NCI-H1436 treated with DMSO at 0.1 percent for 48 hours (cell line): ENCODE measurements at regions not wholly inside any gene's neighbourhood (a gene's known extent, or its start where the extent isn't known, plus 50 kb on each side); places are given as distances from the start of the nearest gene placed in this dataset.

ENCODE experiments used
- DNase-seq: peaks from one replicate; lab custom pipeline; 2025; lab: John Stamatoyannopoulos, UW

GRCh38 chr13:26932465-26932864 lies 171.9 kb upstream of the GPR12 start:
- no peak for DNase-seq

GRCh38 chr13:26929971-26930730 lies 169.6 kb upstream of the GPR12 start:
- DNase-seq = no peak

DNA sequence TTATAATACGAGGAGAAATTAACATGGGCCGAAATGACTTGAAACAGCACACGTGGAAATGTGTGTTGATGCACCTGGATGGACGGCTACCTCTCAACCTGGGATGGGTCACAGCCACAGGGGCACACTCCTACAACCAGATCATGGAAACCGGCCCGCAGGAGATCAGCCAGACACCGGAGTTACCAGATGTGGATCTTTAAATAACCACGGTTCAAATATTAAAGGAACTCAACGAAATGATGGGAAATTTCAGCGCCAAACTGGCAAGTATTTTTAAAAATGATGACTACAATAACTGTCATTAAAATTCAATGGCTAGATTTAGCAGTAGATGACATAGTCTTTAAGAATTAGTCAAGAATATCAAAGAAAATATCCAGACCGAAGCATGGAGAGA lies 166.9 kb upstream of the GPR12 start:
- no peak for DNase-seq

- DNase-seq = no peak
Observed at GRCh38 chr13:26926371-26926770, 165.8 kb upstream of the GPR12 start.

GRCh38 chr13:26923824-26924605 lies 163.4 kb upstream of the GPR12 start:
- no peak for DNase-seq

DNA sequence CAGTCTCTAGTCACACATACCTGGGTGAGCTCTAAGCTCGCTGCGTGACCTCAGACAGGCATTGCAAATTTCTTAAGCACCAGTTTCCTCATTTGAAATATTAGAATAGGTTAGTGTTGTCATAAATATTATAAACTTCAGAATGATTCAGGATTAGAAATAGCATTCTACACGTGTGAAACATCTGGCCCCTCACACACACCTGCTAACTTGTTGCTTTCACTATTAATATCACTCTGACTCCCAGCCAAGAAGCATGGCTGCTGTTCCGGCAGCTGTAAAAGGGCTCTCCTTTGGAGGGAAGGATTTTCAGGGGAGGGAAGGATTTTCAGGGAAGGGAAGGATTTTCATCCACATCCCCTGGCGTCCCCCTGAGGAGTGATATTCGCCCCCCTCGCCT lies 161.3 kb upstream of the GPR12 start:
- no peak for DNase-seq

DNA sequence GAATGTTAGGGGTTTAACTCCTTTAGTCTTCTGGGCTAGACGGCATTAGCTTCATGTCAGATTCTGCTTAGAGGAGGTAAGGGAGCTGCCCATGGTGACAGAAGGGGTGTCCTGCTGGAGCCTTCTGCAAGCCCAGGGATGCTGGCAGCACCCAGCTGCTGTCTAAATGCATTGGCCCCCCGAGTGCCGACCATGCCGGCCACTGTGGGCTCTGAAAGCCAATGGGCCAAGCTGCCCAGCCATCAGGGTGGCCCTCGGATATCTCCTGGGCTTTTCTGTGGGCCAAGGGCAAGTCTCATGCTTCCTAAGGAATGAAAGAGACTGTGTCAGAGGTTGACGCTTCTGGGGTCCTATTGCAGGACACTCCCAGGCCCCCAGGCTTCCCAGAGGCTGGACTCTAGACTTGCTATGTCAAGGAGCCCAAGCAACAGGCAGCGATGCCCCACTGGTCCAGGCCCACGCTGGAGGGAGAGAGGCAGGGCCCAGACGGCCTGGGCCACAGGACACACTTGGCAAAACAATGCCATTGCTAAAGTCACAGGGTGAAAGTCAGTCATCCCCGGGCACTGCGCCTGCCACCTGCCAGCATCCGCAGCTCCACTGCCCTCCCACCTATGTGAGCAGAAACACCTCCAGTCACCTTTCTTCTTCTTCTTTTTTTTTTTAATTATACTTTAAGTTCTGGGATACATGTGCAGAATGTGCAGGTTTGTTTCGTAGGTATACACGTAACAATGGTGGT lies 160.2 kb upstream of the GPR12 start:
- no peak for DNase-seq

DNA sequence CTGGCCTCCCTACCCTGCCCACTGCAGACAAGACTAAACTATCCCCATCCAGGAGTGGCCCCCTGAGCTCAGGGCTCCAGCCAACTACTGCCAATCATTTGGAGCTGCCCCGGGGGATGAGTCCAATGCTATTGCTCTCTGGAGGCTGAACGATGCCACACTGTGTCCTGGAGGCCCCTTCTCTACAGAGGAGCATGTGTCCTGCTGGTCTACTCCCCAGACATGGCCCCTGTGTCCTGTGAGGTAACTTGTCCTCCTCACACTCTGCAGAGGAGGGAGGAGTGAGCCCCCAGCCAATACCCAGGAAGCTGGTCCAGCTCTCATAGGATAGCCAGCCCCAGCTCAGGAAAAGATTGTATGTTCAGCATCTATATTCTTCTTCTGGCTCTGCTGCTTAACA lies 159.1 kb upstream of the GPR12 start:
- DNase-seq = no peak

DNA sequence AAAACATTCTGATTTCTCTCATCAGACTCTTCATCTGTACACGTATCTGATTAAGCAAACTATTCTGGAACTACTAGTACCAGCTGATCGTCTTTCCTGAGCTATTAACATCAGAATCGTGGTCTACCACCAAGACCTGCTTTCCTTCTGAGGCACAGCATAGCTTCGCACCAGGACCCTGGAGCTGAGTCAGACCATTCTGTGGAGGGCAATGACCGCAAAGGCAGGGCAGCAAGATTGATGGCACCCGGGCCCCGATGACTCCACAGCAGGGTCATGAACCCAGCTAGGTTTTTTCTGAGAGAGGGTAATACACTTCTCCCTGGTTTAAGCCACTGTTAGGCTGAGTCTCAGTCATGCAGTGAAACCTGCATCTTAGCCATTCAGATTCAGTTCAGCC lies 158.7 kb upstream of the GPR12 start:
- DNase-seq = no peak

- no peak for DNase-seq
Observed at GRCh38 chr13:26914624-26915023, 154.0 kb upstream of the GPR12 start.

DNA sequence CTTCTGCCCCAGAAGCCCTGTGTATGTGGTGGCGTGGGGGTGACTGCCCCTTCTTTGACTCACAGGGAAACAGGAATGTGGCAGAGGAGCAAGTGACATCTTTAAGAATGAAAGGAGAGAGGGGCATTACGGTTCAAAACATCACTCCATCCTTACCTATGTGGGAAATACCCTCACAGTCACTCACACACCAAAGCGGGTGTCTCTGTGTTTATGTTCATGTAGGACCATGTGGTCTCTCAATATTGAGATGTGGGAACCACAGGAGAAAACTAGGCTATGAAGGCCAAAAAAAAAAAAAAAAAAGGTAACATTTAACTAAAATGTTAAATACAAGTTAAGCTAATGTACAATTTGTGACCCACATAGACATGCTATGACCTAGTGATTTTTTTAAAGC lies 153.6 kb upstream of the GPR12 start:
- DNase-seq = no peak

- DNase-seq = no peak
Observed at GRCh38 chr13:26910754-26911465, 150.3 kb upstream of the GPR12 start.

- no peak for DNase-seq
Observed at GRCh38 chr13:26909477-26909876, 148.9 kb upstream of the GPR12 start.

GRCh38 chr13:26908126-26908525 lies 147.5 kb upstream of the GPR12 start:
- DNase-seq = no peak

GRCh38 chr13:26899202-26899601 lies 138.6 kb upstream of the GPR12 start:
- DNase-seq = no peak

DNA sequence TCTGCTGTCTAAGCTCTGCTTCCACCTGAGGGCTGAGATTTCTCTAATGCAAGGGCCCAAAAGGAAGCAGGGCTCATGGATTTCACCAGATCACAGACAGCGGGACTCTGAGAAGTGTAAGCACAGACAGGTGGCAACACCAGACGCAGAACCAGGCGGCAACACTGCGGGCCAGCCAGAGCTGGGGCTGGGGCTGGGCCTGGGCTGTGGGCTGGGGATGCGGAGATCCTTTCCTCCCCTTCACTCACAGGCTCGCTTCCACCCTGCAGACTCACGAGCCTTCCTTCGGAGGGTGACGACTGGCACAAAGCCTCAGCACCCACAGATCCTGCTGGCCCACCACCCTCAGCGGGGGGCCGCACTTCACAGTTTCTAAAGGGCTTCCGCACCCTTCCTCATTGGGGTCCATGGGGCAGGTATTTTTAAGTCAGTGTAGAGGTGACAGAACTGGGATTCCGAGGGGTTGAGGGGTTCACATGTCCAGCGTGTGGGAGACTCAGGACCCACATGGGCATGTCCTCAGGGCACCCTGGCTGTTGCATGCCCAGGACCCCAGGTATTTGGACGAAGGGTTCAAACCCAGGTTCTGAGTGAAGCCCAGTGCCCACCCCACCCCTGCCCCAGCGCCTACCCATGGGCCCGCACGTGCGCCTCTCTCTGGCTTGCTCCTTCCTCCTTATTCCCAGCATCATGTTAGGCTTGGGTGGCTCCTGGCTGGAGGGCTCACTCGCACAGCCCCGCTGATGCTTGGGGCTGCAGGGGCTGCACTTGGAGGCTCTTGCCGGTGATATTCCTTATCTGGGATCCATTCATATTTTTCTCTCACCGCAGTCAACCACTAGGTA lies 137.3 kb upstream of the GPR12 start:
- no peak for DNase-seq

GRCh38 chr13:26896986-26897668 lies 136.5 kb upstream of the GPR12 start:
- DNase-seq = no peak

DNA sequence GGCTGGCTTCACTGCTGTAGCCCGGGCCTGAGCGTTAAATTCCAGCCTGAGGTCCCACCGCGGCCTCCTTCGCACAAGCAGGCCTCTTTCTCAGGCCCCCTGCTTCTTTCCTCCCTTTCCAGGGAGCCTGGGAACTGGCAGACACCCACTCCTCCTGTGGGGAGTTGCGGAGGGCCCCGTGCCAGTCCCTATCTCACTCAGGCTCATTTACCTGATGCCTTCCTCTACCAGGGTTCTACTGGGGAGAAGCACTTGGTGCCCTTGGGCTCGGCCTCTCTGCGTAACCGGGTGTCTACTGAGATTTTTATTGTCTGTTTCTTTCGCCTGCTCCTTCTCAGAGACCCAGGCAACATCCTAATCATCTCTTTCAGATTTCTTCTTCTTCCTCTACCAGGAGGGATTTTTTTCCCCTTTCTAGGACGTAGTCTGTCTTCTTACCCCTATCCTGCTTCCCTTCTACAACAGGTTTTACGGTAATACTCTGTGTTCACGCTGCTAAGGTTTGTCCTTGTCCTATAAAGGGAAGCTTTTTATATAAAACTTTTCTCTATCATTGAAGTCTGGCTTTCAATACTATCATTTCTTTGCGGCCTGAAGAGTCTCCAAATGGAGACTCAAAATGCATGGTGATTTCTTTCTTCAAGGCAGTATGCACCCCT lies 135.4 kb upstream of the GPR12 start:
- DNase-seq = no peak

DNA sequence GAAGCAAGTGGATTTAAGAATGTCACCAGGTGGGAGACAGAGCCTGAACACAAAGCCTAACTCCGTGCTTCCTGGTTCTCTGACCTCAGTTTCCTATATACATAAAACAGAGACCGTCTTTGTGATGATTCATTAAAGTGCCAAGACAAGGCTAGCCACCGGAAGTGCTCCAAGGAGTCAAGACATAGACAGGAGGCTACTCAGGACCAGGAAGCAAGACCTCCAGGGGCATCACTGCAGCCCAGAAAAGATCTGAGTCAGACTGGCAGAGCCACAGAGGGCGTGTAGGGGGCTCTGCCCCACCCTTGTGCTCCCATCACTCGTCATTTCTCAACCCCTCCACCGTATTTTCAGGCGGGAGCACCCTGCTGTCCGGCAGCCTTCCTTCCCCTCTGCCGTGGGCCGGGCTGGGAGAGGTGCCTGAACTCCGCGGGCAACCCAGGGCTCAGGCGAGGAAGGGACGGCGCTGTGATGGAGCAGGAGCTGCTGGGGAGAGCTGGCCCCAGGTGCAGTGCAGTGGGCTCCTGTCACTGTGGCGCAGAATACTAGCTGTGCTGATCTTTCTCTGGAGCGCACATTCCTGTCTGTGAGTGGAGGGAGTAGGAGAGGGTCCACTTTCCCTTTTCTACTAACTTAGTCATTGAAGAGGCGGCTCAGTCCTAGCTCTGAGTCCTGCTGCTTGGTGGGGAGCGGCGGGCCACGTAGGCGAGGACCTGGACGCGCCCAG lies 134.7 kb upstream of the GPR12 start:
- DNase-seq = no peak
